ENCODE measurements at regions not wholly inside any gene's neighbourhood (a gene's known extent, or its start where the extent isn't known, plus 50 kb on each side); places are given as distances from the start of the nearest gene placed in this dataset.
A peak's percentile ranks its signal among the peaks of the same experiment; 100 is the strongest.

GRCh38 chr1:208895181-208895580 is 651.0 kb upstream of the PLXNA2 start:
- Histone ChIP-seq H3K36me3 (no peaks in the 10 kb centered on the region), H3K4me3 (no peak overlapping the region), H3K27me3 (no peaks in the 10 kb centered on the region), H3K4me1 (peaks cover 7% of the 10 kb centered on the region), H3K27ac (no peak overlapping the region), H3K9me3 (replicated peaks) (0 out of 2 replicates have a peak, but pooled peaks cover 3% of the 10 kb centered on the region)
- DNase-seq, result no peak

- Histone ChIP-seq H3K27me3 (no peaks in the 10 kb centered on the region), H3K4me3 (no peak overlapping the region), H3K27ac (no peak overlapping the region), H3K4me1 (peaks cover 7% of the 10 kb centered on the region), H3K36me3 (no peaks in the 10 kb centered on the region), H3K9me3 (replicated peaks) (0 out of 2 replicates have a peak, but pooled peaks cover 3% of the 10 kb centered on the region)
- DNase-seq, result no peak
These were observed 651.6 kb upstream of the PLXNA2 start for GRCh38 chr1:208895820-208896219.

GRCh38 chr1:208896768-208897167 is 652.6 kb upstream of the PLXNA2 start:
- Histone ChIP-seq H3K27me3 (no peaks in the 10 kb centered on the region), H3K9me3 (replicated peaks) (0 out of 2 replicates have a peak, but pooled peaks cover 3% of the 10 kb centered on the region), H3K4me3 (no peak overlapping the region), H3K36me3 (no peaks in the 10 kb centered on the region), H3K27ac (no peak overlapping the region), H3K4me1 (peaks cover 7% of the 10 kb centered on the region)
- no peak for DNase-seq

- Histone ChIP-seq H3K4me1 (no peaks in the 10 kb centered on the region), H3K4me3 (no peak overlapping the region), H3K27ac (no peak overlapping the region), H3K27me3 (no peaks in the 10 kb centered on the region), H3K36me3 (no peaks in the 10 kb centered on the region), H3K9me3 (replicated peaks) (0 out of 2 replicates have a peak, but pooled peaks cover 3% of the 10 kb centered on the region)
- no peak for DNase-seq
These were observed 655.3 kb upstream of the PLXNA2 start for GRCh38 chr1:208899438-208899837.

GRCh38 chr1:208903251-208903905 is 659.2 kb upstream of the PLXNA2 start:
- Histone ChIP-seq H3K36me3 (no peaks in the 10 kb centered on the region), H3K27ac (no peak overlapping the region), H3K27me3 (no peaks in the 10 kb centered on the region), H3K9me3 (replicated peaks) (no peaks in the 10 kb centered on the region), H3K4me1 (peaks cover 9% of the 10 kb centered on the region), H3K4me3 (no peak overlapping the region)
- no peak for DNase-seq

- peak in 1 of 2 experiments; percentile 51 for DNase-seq
These were observed 663.6 kb upstream of the PLXNA2 start for GRCh38 chr1:208907790-208908189.

GRCh38 chr1:208909011-208909984 is 665.1 kb upstream of the PLXNA2 start:
- no peaks in the 10 kb centered on the region; the same call in 1 of the 2 replicates for H3K9me3 ChIP-seq (replicated peaks)
- H3K4me3 ChIP-seq, result no peak overlapping the region

More at GRCh38 chr1:208907790-208908189, 663.6 kb upstream of the PLXNA2 start:
- H3K4me3 ChIP-seq, result no peak overlapping the region
- no peaks in the 10 kb centered on the region for H3K36me3 ChIP-seq
- peaks cover 30% of the 10 kb centered on the region for H3K4me1 ChIP-seq
- H3K9me3 ChIP-seq (replicated peaks), result no peaks in the 10 kb centered on the region
- H3K27ac ChIP-seq, result no peak overlapping the region
- no peaks in the 10 kb centered on the region for H3K27me3 ChIP-seq

GRCh38 chr1:208910161-208910560 is 666.0 kb upstream of the PLXNA2 start:
- no peaks in the 10 kb centered on the region for H3K27me3 ChIP-seq
- peak; percentile 13 to 52 for DNase-seq

More at GRCh38 chr1:208909011-208909984, 665.1 kb upstream of the PLXNA2 start:
- Histone ChIP-seq H3K4me1 (peaks cover 30% of the 10 kb centered on the region), H3K27ac (no peak overlapping the region), H3K36me3 (no peaks in the 10 kb centered on the region), H3K27me3 (no peaks in the 10 kb centered on the region)
- no peak for DNase-seq

GRCh38 chr1:208917281-208917680 is 666.2 kb upstream of the CAMK1G start:
- Histone ChIP-seq H3K4me1 (peaks cover 24% of the 10 kb centered on the region), H3K36me3 (no peaks in the 10 kb centered on the region), H3K9me3 (replicated peaks) (no peaks in the 10 kb centered on the region; the same call in 1 of the 2 replicates), H3K27me3 (no peaks in the 10 kb centered on the region), H3K4me3 (no peak overlapping the region), H3K27ac (peak overlapping the region; percentile 68)
- peak; percentile 30 to 65 for DNase-seq

More at GRCh38 chr1:208910161-208910560, 666.0 kb upstream of the PLXNA2 start:
- no peak overlapping the region for H3K4me3 ChIP-seq
- H3K4me1 ChIP-seq, result peaks cover 30% of the 10 kb centered on the region
- H3K27ac ChIP-seq, result no peak overlapping the region
- no peaks in the 10 kb centered on the region for H3K36me3 ChIP-seq
- no peaks in the 10 kb centered on the region; the same call in 1 of the 2 replicates for H3K9me3 ChIP-seq (replicated peaks)

GRCh38 chr1:208917723-208918122 is 665.8 kb upstream of the CAMK1G start:
- DNase-seq, result peak; percentile 17 to 45
- H3K4me3 ChIP-seq, result no peak overlapping the region
- no peaks in the 10 kb centered on the region for H3K27me3 ChIP-seq
- peak overlapping the region; percentile 68 for H3K27ac ChIP-seq
- H3K4me1 ChIP-seq, result peaks cover 24% of the 10 kb centered on the region
- H3K9me3 ChIP-seq (replicated peaks), result no peaks in the 10 kb centered on the region; the same call in 1 of the 2 replicates
- H3K36me3 ChIP-seq, result no peaks in the 10 kb centered on the region

- H3K4me3 ChIP-seq, result no peak overlapping the region
- DNase-seq, result no peak
- no peaks in the 10 kb centered on the region; the same call in 1 of the 2 replicates for H3K9me3 ChIP-seq (replicated peaks)
- no peaks in the 10 kb centered on the region for H3K27me3 ChIP-seq
- peak overlapping the region; percentile 68; the same call in 1 of the 2 replicates for H3K27ac ChIP-seq
- peaks cover 24% of the 10 kb centered on the region for H3K4me1 ChIP-seq
- no peaks in the 10 kb centered on the region for H3K36me3 ChIP-seq
These were observed 665.4 kb upstream of the CAMK1G start for GRCh38 chr1:208918160-208918559.

GRCh38 chr1:208919371-208919770 is 664.1 kb upstream of the CAMK1G start:
- DNase-seq, result no peak
- Histone ChIP-seq H3K4me3 (no peak overlapping the region), H3K4me1 (peaks cover 24% of the 10 kb centered on the region), H3K9me3 (replicated peaks) (no peaks in the 10 kb centered on the region), H3K27me3 (no peaks in the 10 kb centered on the region), H3K27ac (no peak overlapping the region), H3K36me3 (no peaks in the 10 kb centered on the region)

GRCh38 chr1:208921259-208921658 is 662.3 kb upstream of the CAMK1G start:
- H3K9me3 ChIP-seq (replicated peaks), result no peaks in the 10 kb centered on the region
- peaks cover 24% of the 10 kb centered on the region for H3K4me1 ChIP-seq
- H3K27ac ChIP-seq, result no peak overlapping the region
- no peak for DNase-seq
- no peaks in the 10 kb centered on the region for H3K27me3 ChIP-seq
- no peak overlapping the region for H3K4me3 ChIP-seq
- no peaks in the 10 kb centered on the region for H3K36me3 ChIP-seq

- Histone ChIP-seq H3K9me3 (replicated peaks) (no peaks in the 10 kb centered on the region), H3K27ac (no peak overlapping the region), H3K36me3 (no peaks in the 10 kb centered on the region), H3K27me3 (no peaks in the 10 kb centered on the region), H3K4me1 (peaks cover 5% of the 10 kb centered on the region), H3K4me3 (no peak overlapping the region)
- DNase-seq, result no peak
These were observed 660.1 kb upstream of the CAMK1G start for GRCh38 chr1:208923456-208923855.

Measured in SJCRH30 (cell line).